GM21825 (cell line): ENCODE measurements at regions not wholly inside any gene's neighbourhood (a gene's known extent, or its start where the extent isn't known, plus 50 kb on each side); places are given as distances from the start of the nearest gene placed in this dataset.

ENCODE experiments used
- ATAC-seq: cut with Tn5 transposase; IDR thresholded peaks from one replicate; pipeline ENCODE4 v1.9.1; 2021; ENCODE audit warnings: mild to moderate bottlenecking, moderate library complexity; ENCODE audit not compliant: unreplicated experiment

- ATAC-seq: no peak
These were observed 511.8 kb upstream of the NBEA start for GRCh38 chr13:34430294-34430693.

GRCh38 chr13:34431827-34432581 lies 510.1 kb upstream of the NBEA start:
- ATAC-seq: no peak

DNA sequence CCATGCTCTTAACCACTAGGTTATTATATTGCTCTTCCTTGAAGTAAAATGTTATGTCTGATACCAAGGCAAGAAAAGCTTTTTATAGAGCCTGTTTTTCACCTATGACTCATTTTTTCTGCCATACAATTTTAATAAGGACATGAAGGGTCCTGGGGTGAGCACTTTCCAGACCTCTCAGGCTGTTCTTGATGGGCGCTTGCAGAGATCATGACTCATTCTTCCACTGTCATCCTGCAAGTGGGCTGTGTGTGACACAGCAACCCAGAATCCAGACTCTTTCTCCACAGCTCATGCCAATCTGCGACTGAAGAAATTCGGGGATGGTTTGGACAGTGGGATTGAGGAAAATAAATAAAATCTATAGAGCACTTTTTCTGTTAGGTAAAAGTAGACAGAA lies 506.7 kb upstream of the NBEA start:
- ATAC-seq: no peak

DNA sequence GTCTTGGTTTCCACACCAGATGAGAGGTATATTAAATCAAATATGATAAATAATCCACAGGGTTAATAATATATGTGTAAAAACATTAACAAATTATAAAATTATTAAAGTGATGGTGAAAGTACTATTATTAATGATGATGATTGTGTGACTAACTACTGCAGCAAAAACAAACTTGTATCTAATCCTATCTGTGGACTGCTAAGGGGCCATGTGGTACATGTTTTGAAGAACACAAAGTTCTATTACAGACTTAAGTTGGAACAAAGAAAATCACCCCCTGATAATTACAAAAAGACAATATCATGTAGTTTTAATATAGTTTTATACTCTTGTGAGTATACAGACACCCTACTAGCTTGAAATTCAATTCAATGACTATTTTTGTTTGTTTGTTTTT lies 504.2 kb upstream of the NBEA start:
- ATAC-seq: no peak

- ATAC-seq: no peak
These were observed 489.2 kb upstream of the NBEA start for GRCh38 chr13:34452831-34453230.

DNA sequence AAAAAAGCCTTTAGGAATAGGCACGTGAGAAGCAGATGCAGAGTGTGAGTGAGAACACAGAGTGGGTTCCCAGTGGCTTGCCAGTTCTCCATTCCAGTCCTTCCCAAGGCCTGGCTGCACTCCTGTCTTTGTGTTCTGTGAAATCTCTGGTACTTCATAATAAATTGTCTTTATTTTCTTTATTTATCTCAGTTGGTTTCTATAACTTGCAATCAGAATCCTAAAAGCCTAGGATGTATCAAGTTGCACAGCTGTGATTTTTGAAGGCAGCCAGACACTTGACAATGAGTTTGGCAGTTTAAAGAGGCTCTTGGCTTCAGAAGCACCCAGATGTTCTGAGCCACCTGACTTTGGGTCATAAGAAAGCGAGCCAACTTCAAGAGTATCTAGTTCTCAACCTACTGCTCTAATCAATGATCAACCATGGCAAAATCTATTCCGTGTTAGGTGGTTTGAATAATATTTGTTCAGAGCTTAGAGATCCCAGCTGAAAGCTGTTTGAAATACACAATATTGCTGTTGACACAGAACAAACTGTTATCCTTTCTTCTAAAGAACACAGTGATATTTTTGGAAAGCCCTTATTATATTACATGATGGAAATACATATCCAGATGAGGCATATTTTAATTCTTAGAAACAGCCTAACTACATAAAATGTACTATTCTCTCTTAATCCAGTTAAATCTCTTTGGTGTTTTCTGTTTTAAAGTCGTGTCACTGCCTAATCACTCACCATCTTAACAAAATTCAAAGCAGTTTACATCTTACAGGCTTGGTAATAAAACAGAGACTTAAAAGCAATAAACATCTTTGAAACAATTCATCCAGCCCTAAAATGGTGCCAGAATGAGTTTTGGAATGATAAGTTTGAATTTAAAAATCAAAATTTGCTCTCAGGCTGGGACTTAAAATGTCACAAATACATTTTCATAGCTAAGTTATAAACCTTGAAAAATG lies 483.0 kb upstream of the NBEA start:
- ATAC-seq: no peak

DNA sequence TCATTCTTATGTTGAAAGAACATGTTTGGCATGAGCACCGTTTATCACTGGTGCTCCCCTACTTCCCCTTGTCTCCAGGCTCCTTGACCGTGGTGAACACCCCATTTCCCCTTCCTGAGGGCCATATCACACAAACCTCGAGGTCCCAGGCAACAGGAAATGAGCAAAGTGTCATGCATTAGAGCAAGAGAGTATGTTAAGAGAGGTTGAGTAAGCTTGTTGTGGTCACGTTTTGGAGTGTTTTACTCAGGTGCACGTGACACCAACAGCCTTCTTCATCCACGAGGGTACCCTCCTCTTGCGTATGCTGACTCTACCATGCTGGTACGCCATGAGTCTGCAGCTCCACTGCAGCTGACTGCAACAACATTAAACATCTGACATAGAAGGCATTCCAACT lies 482.2 kb upstream of the NBEA start:
- no peak for ATAC-seq

GRCh38 chr13:34462843-34463242 lies 479.2 kb upstream of the NBEA start:
- no peak for ATAC-seq

- no peak for ATAC-seq
These were observed 478.1 kb upstream of the NBEA start for GRCh38 chr13:34464011-34464410.

DNA sequence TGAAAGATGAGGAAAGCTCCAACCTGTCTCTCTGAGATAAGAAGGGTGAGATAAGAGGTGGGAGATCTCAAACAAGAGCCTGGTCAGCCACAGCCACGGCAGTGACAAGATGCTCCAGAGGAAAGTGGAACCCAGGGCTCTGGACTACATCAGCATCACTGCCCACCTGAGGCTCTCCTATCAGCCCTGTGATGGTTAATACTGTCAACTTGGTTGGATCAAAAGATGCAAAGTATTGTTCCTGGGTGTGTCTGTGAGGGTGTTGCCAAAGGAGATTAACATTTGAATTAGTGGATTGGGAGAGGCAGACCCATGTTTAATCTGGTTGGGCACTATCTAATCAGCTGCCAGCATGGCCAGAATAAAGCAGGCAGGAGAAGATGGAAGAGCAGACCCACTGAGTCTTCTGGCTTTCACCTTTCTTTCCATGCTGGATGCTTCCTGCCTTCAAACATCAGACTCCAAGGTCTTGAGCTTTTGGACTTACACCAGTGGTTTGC lies 476.6 kb upstream of the NBEA start:
- ATAC-seq: no peak

DNA sequence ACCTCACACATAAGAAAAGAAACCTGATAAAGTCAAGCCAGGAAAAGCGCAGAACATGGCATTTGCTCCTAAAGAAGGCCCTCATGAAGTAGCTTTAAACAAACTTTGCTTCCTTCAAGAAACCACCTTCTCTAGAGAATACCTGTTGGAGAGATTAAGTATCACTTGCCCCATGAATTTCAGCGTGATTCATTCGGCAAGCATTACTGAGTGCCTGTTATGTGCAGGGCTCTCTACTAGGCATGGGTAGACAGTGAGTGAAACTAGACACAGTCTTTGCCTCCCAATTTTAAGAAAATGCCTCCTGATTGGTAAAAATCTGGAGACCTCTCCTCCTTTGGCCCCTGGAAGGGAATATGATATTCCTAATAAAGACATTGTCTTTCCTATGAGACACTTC lies 475.8 kb upstream of the NBEA start:
- no peak for ATAC-seq

DNA sequence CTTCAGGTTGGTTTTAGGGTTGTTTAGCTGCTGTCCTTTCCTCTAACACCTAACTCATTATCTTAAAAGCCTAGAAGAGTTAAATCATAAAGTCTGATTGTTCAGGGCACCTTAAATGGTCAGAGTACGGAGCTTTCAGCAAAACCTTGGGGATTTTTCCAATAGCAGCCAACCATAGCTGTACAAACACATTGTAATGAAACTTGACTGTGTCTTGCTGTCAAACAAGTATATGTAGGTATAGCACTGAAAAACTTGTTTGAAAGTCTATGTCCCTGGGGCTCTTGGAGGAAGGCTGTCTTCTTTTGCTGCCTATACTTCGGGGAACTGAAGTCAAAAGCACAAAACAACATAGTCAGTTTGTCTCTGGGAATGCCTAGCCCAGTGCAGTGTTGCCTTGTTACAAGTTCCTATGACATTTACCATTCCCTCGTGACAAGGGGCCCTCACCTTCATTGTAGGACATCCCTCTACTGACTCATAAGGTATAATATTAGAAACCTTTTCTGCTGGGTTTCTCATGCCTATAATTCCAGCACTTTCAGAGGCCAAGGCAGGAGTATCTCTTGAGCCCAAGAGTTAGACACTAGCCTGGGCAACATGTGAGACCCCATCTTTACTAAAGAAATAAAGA lies 474.5 kb upstream of the NBEA start:
- ATAC-seq: no peak

DNA sequence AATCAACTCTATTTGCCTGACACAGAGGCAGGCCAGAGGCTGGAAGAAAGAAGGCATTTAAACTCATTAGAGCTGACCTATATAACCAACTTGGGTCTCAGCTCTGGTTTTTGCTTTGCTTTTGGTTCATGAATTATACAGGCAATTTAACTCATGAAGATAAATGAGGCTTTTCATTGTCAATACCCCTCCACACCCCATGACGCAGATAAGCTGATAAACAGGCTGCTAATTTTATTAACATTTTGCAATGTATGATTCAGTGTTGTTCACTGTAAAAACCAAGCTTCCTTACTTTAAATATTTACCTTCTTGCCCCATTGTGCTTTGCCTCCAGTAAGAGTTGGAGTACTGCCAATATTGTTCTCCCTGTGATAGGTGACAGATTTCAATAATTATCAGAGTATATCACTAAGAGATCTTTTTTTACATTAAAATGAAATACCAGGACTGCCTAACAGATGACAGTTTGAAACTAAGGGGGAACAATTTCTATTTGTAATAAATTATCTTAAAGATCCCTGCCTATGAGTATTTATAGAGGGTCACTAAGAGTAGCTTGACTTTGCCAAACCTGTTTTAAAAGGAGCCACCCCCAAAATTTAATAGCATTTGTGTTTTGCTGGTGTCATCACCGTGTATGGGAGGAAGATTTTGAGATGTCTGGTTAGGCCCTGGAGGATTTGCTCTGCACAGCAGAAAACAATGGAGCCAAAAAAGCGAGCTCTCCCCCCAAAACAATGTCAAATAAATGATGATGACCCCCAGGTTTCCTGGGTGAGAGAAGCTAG lies 472.7 kb upstream of the NBEA start:
- ATAC-seq: no peak

DNA sequence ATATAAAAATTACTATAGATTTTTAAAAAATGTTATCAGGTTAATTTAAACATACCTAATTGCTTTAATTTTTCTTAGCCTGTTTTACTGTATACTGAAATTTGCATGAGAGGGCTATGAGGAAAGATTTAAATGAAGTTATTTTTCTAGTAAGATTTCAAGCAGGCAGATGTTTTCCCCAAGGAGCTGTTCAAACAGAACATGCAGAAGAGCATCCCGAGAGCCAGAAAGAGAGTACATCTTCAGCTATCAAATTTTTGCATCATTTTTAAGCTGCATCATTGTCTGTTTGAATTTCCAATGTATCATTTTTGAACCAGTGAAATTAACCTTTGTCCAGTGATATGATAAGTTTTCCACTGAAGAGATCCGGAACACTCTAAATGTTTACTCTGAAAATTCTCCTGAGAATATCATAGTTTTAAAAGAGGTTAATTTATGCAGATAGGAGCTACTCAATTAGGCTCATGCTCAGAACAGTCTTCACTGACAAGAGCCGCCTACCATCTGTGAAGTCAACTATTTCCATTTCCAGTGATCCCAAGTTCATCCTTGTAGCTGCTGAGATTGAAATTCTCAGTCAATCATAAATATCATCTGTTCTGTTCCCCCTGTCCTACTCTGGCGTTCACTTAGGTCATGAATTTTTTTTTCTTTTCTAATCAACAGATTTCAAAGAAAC lies 467.7 kb upstream of the NBEA start:
- no peak for ATAC-seq

GRCh38 chr13:34478376-34478775 lies 463.7 kb upstream of the NBEA start:
- no peak for ATAC-seq

GRCh38 chr13:34502011-34502410 lies 440.1 kb upstream of the NBEA start:
- no peak for ATAC-seq

- no peak for ATAC-seq
These were observed 439.4 kb upstream of the NBEA start for GRCh38 chr13:34502621-34503020.

DNA sequence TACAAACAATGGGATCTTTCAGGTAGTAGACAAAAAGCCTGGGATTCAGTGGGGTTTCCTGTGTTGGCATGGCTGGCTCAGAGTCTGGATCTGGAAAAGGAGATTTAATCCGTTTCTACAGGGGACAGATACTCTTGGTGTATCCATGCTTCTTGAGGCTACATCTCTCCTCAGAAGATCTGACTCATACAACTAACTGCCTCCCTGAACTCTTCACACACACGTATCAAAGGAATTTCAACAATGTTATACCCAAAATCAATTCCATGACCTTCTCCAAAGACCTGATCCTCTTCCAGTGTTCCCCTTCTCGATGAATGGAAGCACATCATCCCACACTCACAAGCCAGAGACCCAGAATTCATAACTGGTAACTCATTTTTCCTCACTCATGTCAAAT lies 435.3 kb upstream of the NBEA start:
- ATAC-seq: no peak

DNA sequence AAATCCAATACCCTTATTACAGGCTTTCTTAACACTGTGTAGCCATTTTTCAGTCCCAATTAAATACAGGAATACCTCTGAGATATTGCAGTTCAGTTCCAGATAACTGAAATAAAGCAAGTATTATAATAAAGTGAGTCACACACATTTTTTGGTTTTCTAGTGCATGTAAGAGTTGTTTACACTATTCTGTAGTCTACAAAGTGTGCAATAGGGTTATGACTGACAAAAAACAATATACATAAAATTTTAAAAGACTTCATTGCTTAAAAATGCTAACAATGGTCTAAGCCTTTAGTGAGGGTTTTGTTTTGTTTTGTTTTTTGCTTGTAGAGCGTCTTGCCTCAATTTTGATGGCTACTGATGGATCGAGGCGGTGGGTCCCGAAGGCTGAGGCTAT lies 434.4 kb upstream of the NBEA start:
- ATAC-seq: no peak

- ATAC-seq: no peak
These were observed 429.3 kb upstream of the NBEA start for GRCh38 chr13:34512817-34513216.
